DND-41 (cell line): ENCODE measurements at regions not wholly inside any gene's neighbourhood (a gene's known extent, or its start where the extent isn't known, plus 50 kb on each side); places are given as distances from the start of the nearest gene placed in this dataset.

Source experiments
- EZH2 ChIP-seq: IDR thresholded peaks from 3 replicates; pipeline ENCODE4 v1.6.1; 2012; ENCODE audit warnings: borderline replicate concordance, low read depth, mild to moderate bottlenecking, moderate library complexity, low read length, inconsistent platforms; ENCODE audit not compliant: severe bottlenecking
- TF ChIP-seq, protein P1 (sequence below): IDR thresholded peaks from 2 replicates; pipeline ENCODE4 v1.5.1; 2012; ENCODE audit warnings: borderline replicate concordance, low read length, moderate library complexity, mild to moderate bottlenecking; ENCODE audit not compliant: poor library complexity, severe bottlenecking; ENCODE audit errors: extremely low read depth

DNA sequence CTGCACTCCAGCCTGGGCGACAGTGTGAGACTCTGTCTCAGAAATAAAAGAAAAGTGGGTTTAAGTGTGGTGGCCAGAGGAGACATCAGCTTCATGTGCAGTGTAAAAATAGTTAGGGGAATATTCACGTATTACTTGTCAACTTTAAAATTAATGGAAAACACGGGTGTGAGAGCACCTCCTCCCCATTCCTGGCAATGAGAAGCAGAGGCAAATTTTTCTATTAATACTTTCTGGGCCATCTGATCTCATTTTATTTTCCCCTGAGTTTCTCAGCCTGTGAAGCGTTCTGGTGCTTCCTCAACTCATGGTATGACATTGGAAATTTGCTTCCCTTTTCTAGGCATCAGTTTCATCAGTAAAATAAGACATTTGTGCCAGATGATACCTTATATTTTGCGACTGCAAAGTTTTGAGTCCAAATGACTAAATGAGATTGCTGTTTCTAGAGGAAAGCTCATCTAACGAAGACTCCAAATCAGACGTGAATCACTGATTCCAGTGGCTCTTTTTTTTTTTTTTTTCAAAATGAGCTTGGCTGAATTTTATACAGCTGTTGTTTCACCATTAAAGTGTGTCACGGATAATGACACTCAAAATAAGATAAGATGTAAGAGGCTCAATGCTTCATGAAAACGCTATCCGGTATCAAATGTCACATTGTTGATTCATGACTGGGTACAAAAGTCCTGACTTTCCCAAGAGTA lies 104.6 kb downstream of the MSX2 start:
- no peak for TF ChIP-seq EZH2
- TF ChIP-seq, protein P1, sequence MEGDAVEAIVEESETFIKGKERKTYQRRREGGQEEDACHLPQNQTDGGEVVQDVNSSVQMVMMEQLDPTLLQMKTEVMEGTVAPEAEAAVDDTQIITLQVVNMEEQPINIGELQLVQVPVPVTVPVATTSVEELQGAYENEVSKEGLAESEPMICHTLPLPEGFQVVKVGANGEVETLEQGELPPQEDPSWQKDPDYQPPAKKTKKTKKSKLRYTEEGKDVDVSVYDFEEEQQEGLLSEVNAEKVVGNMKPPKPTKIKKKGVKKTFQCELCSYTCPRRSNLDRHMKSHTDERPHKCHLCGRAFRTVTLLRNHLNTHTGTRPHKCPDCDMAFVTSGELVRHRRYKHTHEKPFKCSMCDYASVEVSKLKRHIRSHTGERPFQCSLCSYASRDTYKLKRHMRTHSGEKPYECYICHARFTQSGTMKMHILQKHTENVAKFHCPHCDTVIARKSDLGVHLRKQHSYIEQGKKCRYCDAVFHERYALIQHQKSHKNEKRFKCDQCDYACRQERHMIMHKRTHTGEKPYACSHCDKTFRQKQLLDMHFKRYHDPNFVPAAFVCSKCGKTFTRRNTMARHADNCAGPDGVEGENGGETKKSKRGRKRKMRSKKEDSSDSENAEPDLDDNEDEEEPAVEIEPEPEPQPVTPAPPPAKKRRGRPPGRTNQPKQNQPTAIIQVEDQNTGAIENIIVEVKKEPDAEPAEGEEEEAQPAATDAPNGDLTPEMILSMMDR = no peak
